Left ventricle myocardium superior (tissue), 1 donor: ENCODE measurements at regions not wholly inside any gene's neighbourhood (a gene's known extent, or its start where the extent isn't known, plus 50 kb on each side); places are given as distances from the start of the nearest gene placed in this dataset.

Experiments used
- ATAC-seq: fragments of 200-7000 bp; cut with Tn5 transposase; one replicate; pipeline ENCODE4 v1.9.1; 2020; ENCODE audit warnings: mild to moderate bottlenecking, moderate library complexity
- DNase-seq: peaks from one replicate; pipeline ENCODE4 v3.0.0-alpha.2; 2020
- intact Hi-C: fragments of 100-400 bp; cut with micrococcal nuclease; formaldehyde crosslinking; loops from one replicate; pipeline ENCODE4 v1.11.0; 2022
- donor health status: DM: no; HTN: yes; CAD: no; lungs with severe emphysema.

- ATAC-seq (no peak), DNase-seq (peak; percentile 60)
- intact Hi-C loops, result no loop called here
These were observed 519.7 kb downstream of the CDH26 start for GRCh38 chr20:60477958-60478357.

GRCh38 chr20:60478533-60478932 lies 520.3 kb downstream of the CDH26 start:
- ATAC-seq (no peak), DNase-seq (no peak)
- intact Hi-C loops, result no loop called here

DNA sequence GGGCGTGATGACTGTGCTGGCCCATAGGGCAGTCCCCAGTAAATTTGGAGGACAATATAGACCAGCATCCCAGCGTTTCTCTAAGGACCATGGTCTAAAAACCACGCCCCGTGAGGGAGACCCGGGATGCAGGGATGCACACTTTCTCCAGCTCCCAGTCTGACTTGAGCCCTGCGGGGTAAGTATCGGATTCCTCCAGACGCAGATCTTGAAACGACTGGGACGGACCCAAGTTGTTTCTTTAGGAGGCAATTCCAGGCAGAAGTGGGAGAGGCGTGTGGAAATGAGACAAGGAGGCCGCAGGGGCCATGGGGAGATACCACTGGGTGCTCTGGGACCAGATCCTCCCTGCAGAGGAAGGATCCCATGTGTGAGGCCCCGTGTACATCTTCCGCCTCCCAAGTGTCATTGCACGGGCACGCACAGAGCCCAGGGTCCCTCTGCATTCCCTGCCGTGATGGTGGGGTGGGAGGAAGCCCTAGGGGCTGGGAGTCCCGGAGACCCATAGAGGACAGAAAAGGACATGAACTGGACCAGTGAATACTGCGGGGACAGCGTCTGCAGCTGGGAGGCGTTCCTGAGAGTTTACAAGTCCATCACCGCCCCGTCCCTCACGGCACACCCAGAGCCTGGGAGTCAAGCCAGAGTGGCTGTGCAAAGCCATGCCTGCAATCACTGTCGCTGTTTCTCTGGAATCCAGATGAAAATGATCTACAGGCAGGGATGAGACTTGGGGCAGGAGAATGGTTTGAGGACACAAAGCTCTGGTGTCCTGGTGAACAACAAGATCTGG lies 522.9 kb downstream of the CDH26 start:
- peak; percentile 64 for DNase-seq
- intact Hi-C loops, result no loop called here
- ATAC-seq, result peak; percentile 69

DNA sequence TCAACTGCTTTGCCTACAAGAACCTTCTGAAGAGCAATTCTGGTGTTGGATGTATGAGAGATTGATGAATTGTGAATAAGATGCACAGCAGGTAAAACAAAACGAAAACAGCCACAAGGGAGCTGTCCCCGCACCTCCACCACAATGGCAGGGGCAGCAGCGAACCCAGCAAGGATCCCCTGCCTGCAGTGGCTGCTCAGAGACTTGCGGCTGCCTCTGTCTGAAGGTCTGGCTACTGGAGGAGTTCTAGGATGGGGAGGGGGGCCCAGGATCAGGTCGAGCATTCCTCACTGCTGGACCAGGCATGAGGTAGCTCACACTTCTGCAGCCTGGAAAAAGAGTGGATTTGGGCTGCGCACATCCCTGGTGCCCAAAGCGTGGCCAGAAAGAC lies 523.5 kb downstream of the CDH26 start:
- DNase-seq, result no peak
- ATAC-seq, result no peak
- intact Hi-C loops, result no loop called here

DNA sequence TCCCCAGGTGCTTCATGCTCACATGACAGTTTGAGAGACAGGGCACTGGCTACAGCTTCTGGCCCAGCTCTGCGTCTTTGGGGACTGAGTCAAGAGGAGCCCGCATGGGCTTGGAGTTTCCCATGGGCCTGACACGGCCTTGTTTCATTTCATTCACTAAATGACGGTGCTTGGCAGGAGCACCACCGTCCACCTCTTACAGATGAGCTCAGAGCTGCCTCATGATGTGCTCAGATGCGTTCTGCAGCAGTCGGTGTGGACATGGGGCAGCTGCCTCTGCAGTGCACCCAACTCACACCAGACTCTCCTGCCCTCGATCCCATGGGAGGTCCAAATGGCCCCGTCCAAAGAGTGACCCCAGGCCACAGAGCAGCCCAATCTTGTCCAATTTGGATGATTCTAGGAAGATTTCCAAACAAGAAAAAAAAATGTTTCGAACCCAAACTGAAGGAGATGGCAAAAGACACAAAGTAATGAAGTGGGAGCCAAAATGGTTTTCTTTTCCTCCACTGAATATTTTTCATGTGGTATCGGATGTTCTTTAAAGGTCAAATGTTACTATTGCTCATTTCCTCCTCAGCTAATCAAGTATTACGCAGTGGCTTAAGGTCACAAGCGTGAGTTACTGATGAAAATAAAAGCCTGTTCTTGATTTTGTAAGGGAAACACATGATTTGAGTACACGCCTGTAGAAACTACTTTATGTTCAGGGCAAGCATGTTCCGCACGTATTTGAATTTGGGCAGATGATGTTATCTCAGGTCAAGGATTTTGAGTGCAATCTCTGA lies 524.2 kb downstream of the CDH26 start:
- ATAC-seq, result peak; percentile 33
- intact Hi-C loops, result no loop called here
- DNase-seq, result no peak

- intact Hi-C loops, result no loop called here
- peak; percentile 16 for ATAC-seq
These were observed 525.1 kb downstream of the CDH26 start for GRCh38 chr20:60483371-60483770.

GRCh38 chr20:60484316-60484715 lies 526.1 kb downstream of the CDH26 start:
- ATAC-seq (peak; percentile 54), DNase-seq (no peak)
- intact Hi-C loops, result no loop called here

More at GRCh38 chr20:60483371-60483770, 525.1 kb downstream of the CDH26 start:
- DNase-seq, result no peak

DNA sequence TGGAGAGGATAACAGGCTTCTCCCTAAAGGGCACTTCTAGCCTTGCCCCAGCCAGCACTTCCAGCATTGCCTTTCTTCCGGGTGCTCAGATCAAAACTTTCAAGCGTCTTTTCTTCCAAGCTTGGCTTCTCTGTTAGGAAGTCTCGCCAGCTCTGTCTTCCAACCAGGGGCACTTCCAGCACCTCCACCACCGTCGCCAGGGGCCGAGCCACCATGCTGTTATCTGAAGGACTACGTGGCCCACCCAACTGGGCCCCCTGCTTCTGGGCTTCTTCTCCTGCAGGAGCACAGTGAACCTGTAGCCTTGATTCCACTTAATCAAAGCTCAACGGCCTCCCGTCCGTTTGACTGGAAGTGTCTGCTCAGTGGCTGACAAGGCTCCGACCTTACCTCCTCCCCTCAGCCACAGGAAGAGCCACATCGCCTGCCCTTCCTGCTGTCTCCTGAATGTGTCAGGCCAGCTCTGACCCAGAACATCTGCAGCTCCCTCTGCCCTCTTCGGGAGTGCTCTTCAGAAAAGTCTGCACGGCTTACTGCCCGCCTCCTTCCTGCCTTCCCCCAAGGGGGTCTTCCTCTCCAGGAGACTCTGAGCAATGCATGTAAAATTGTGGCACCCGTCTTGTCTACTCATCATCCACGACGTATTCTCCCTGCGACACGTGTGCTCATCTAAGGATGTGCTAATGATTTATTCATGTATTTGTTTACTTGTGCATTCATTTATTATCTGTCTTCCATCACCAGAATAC lies 527.0 kb downstream of the CDH26 start:
- ATAC-seq (no peak), DNase-seq (no peak)
- intact Hi-C loops, result no loop called here

DNA sequence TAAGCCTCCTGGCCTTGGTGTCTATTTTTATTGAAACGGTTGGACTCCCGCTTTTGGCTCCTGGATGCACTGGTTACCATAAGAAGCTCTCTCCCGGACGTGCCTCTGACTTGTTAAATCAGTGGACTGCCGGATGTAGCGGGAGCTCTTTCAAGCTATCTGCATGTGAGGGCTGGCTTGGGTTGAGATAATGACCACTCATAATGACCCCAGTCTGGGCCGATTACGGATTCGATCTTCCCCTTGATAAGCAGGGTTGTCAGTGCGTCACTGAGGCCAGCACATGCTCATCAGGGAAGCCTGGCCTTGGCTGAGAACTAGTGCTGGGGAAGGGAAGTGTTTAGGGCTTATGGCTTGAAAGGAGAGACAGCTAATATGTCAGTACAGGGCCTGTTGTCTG lies 528.1 kb downstream of the CDH26 start:
- DNase-seq (no peak), ATAC-seq (no peak)
- intact Hi-C loops, result no loop called here

DNA sequence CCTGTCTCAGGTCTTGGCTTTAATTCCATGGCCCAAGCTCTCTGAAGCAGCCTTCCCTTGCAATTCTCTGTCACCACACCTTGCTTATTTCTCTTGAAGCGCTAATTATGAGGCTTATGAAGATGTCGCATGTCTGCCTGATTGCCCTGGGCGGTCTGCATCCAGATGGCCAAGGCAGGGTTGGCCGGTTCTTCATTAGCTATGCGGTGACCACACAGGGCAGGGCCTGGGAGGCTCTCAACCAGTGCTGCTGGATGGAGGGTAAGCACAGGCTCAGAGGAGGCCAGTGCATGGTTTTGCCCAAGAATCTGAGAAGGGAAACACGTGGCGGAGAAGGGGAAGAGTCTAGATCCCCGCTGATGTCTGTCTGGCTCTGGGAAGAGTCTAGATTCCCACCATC lies 528.7 kb downstream of the CDH26 start:
- intact Hi-C loops, result no loop called here
- ATAC-seq (no peak), DNase-seq (no peak)

GRCh38 chr20:60490217-60491050 lies 532.2 kb downstream of the CDH26 start:
- no peak for ATAC-seq
- no peak for DNase-seq

DNA sequence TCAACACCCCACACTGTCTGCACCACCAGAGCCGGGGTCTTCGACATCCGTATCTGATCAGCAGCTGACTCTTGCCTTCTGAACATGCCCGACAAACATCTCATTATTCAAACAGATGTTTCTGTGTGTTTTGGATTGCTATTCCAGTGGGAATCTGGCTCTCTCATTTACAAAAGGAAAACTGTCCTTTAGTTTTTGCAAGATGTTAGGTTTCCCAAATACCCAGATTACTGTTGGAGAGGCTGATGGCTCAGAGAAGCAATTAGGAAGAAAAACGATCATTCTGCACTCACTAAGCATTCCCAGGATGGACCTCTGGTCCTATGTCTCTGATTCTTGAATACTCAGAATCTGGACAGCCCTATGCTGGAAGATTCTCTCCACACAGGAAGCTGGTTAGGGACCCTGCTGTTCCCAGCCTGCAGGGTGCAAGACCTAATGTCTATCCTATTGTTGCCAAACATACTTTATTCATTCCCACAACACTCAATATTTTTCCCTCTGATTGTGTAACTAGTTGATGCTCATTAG lies 532.9 kb downstream of the CDH26 start:
- DNase-seq (no peak), ATAC-seq (peak; percentile 71)
- intact Hi-C loops, result no loop called here

More at GRCh38 chr20:60490217-60491050, 532.2 kb downstream of the CDH26 start:
- intact Hi-C loops, result no loop called here

DNA sequence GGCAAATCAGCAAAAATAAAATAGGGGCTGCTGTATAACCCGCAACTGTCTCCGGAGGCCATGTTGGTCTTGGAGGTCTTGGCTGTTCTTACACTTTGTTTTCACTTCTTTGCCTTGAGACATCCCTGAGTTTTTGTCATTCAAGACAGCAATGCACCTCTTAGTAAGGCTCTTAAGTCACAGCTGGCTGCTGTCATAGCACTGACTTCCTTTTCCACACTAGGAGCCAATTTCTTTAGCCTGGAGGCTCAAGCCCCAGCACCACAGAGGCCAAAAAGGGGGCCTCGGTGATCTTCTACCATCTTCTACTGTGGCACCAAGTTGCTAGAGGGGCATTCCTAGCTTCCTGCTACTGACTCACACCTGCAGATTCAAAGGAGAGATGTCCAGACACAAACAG lies 536.3 kb downstream of the CDH26 start:
- DNase-seq, result no peak
- intact Hi-C loops, result no loop called here
- ATAC-seq, result no peak

DNA sequence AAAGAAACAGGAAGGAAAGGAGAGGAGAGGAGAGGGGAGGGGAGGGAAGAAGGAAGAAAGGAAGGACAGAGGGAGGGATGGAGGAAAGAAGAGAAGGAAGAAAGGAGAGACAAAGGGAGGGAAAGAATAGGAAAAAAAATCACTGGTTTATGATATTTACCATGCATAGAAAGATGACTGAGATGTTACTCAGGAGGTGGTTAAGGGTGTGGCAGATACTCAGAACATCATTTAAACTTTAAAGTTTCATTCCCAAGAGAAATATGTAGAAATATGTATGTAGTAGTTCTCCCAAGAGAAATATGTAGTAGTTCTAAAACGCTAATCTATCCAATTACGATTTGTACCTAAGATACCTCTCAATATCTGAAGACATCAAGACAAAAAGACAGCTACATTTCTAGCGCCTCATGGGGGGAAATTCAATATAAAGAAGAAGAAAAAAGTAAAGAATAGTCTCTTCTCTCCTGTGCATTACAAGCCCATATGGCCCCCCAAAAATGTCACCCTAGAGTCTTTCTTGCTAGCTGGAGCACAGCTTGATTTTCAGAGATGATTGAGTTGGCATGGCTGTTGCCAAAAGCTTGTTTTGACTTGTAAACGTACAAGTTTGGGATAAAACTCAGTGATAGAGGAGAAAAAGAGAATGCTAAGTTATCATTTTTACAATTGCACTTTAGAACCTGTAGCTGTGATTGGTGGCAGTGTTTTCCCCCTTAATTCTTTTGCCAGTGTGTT lies 539.2 kb downstream of the CDH26 start:
- DNase-seq, result no peak
- ATAC-seq, result no peak
- intact Hi-C loops, result no loop called here

DNA sequence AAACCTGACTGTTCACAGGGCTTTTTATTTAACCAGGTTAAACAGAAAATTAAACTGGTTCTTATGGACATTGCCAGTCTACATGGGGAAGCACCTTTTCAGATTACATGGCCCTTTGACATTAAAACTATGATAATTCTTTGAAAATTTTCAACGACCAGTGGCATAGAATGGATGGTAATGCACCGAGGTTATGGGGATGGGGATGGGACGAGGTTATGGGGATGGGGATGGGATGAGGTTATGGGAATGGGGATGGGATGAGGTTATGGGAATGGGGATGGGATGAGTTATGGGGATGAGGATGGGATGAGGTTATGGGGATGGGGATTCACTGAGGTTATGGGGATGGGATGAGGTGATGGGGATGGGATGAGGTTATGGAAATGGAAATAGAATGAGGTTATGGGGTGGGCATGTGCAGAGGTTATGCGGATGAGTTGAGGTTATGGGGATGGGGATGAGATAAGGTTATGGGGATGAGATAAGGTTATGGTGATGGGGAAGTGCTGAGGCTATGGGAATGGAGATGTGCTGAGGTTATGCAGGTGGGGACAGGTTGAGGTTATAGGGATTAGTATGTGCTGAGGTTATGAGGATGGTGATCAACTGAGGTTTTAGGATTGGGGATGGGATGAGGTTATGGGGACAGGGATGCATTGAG lies 541.9 kb downstream of the CDH26 start:
- intact Hi-C loops, result no loop called here
- DNase-seq, result no peak
- ATAC-seq, result no peak

- DNase-seq (no peak), ATAC-seq (no peak)
- intact Hi-C loops, result no loop called here
These were observed 542.8 kb downstream of the CDH26 start for GRCh38 chr20:60501048-60501447.

DNA sequence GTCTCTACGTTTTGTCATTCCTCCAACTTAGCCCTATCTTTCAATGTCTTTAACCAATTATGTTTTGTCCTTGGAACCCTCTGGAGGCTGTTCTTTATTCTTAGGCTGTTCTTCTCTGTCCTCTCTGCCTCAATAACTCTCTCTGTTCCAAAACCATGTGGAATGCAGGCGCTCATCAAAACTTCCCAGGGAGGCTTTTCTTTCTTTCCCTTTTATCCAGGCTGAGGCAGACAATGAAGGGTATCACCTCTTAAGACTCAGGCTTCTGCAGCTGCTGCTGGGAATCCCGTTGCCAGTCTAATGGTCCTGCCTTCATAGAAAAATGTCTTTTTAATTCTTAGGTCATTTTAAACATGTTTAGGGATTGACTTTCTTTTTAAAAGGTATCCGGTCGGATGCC lies 544.7 kb downstream of the CDH26 start:
- ATAC-seq, result no peak
- intact Hi-C loops, result no loop called here
- DNase-seq, result no peak

DNA sequence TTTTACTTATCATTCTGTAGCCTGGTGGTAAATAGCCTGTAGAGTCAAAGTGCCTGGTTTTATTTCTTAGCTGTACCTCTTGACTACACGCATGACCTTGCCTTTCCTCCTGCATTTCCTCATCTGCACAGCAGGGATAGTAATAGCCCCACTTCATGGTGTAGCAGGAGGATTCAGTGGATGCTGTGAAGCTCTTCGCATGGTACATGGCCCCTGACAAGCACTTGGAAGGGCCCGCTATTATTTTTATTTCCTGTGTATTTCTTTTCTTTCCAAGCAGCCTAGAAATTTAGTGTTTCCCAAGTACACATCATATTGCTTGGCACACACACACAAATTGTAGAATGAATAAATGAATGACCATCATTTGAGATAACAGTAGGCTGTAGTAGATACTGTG lies 547.2 kb downstream of the CDH26 start:
- no peak for DNase-seq
- ATAC-seq, result no peak
- intact Hi-C loops, result no loop called here
